Spleen (tissue), 7 donors: ENCODE measurements at regions not wholly inside any gene's neighbourhood (a gene's known extent, or its start where the extent isn't known, plus 50 kb on each side); places are given as distances from the start of the nearest gene placed in this dataset.

Source experiments
- CTCF ChIP-seq, 11 experiments: fragments of 200-600 bp in 7 of 11; fragments of 450-650 bp in 4 of 11; sonication (generic) in 4 of 11; IDR thresholded peaks in 8 of 11; conservative IDR thresholded peaks in 3 of 11; 1 replicate in 7 of 11; 2 replicates in 4 of 11; pipeline versions ENCODE4 v1.4.0 to v1.8.0; 2016 to 2021; ENCODE audit warnings: antibody characterized with exemption in 11 of 11, inconsistent platforms in 4 of 11, mild to moderate bottlenecking in 1 of 11
- POLR2A ChIP-seq, 3 donors: fragments of 450-650 bp; IDR thresholded peaks; one replicate each; pipeline ENCODE4 v1.5.1; 2017; ENCODE audit warnings: antibody characterized with exemption in 3 of 3, mild to moderate bottlenecking in 1 of 3
- POLR2AphosphoS5 ChIP-seq, 3 donors: sonication (generic); formaldehyde crosslinking; IDR thresholded peaks; one replicate each; pipeline ENCODE4 v1.5.1; 2017; ENCODE audit warnings: antibody characterized with exemption in 3 of 3
- donor health status: DM: no; HTN: no; CAD: no; lungs with moderate emphysema.
- donor health status: DM: no; HTN: no; CAD: no.
- donor health status: DM: no; HTN: no; CAD: no.

GRCh38 chr10:56109454-56109853 lies 251.6 kb downstream of the ZWINT start:
- TF ChIP-seq CTCF (IDR thresholded peaks at IDR 0.05 in 8 of 11, conservative IDR thresholded peaks at IDR 0.05 in 3 of 11) (no peak), POLR2A (IDR thresholded peaks at IDR 0.05) (no peak), POLR2AphosphoS5 (IDR thresholded peaks at IDR 0.05) (no peak)
